ENCODE measurements at regions not wholly inside any gene's neighbourhood (a gene's known extent, or its start where the extent isn't known, plus 50 kb on each side); places are given as distances from the start of the nearest gene placed in this dataset.
A peak's percentile ranks its signal among the peaks of the same experiment; 100 is the strongest.

GRCh38 chr6:48057601-48058000 is 53.4 kb downstream of the PTCHD4 start:
- DNase-seq (ENCODE audit: low read depth in 2 of 2): no peak

- no peak for DNase-seq (ENCODE audit: low read depth in 2 of 2)
These were observed 62.4 kb downstream of the PTCHD4 start for GRCh38 chr6:48048451-48049146.

- no peak for DNase-seq (ENCODE audit: low read depth in 2 of 2)
These were observed 69.1 kb downstream of the PTCHD4 start for GRCh38 chr6:48041894-48042293.

GRCh38 chr6:48037946-48038345 is 73.1 kb downstream of the PTCHD4 start:
- no peak for DNase-seq (ENCODE audit: low read depth in 2 of 2)

GRCh38 chr6:48036316-48036715 is 74.7 kb downstream of the PTCHD4 start:
- no peak for DNase-seq (ENCODE audit: low read depth in 2 of 2)

- DNase-seq (ENCODE audit: low read depth in 2 of 2): peak; percentile 10 to 48
These were observed 78.8 kb downstream of the PTCHD4 start for GRCh38 chr6:48032151-48032550.

- DNase-seq (ENCODE audit: low read depth in 2 of 2): no peak
These were observed 79.3 kb downstream of the PTCHD4 start for GRCh38 chr6:48031711-48032110.

GRCh38 chr6:48027704-48028435 is 83.1 kb downstream of the PTCHD4 start:
- DNase-seq (ENCODE audit: low read depth in 2 of 2): no peak

GRCh38 chr6:48024956-48025355 is 86.0 kb downstream of the PTCHD4 start:
- no peak for DNase-seq (ENCODE audit: low read depth in 2 of 2)

- DNase-seq (ENCODE audit: low read depth in 2 of 2): no peak
These were observed 89.1 kb downstream of the PTCHD4 start for GRCh38 chr6:48021904-48022303.

- DNase-seq (ENCODE audit: low read depth in 2 of 2): no peak
These were observed 94.8 kb downstream of the PTCHD4 start for GRCh38 chr6:48016020-48016755.

- DNase-seq (ENCODE audit: low read depth in 2 of 2): no peak
These were observed 118.2 kb downstream of the PTCHD4 start for GRCh38 chr6:47992809-47993208.

GRCh38 chr6:47983491-47983890 is 127.5 kb downstream of the PTCHD4 start:
- DNase-seq (ENCODE audit: low read depth in 2 of 2): no peak

- no peak for DNase-seq (ENCODE audit: low read depth in 2 of 2)
These were observed 133.7 kb downstream of the PTCHD4 start for GRCh38 chr6:47977314-47977713.

- DNase-seq (ENCODE audit: low read depth in 2 of 2): no peak
These were observed 136.9 kb downstream of the PTCHD4 start for GRCh38 chr6:47974106-47974505.

GRCh38 chr6:47970826-47971225 is 140.2 kb downstream of the PTCHD4 start:
- no peak for DNase-seq (ENCODE audit: low read depth in 2 of 2)

GRCh38 chr6:47967843-47968242 is 143.2 kb downstream of the PTCHD4 start:
- DNase-seq (ENCODE audit: low read depth in 2 of 2): no peak

- no peak for DNase-seq (ENCODE audit: low read depth in 2 of 2)
These were observed 146.0 kb downstream of the PTCHD4 start for GRCh38 chr6:47964969-47965368.

- no peak for DNase-seq (ENCODE audit: low read depth in 2 of 2)
These were observed 158.4 kb downstream of the PTCHD4 start for GRCh38 chr6:47952640-47953039.

GRCh38 chr6:47944846-47945245 is 163.0 kb downstream of the OPN5 start:
- DNase-seq (ENCODE audit: low read depth in 2 of 2): no peak

- DNase-seq (ENCODE audit: low read depth in 2 of 2): no peak
These were observed 156.6 kb downstream of the OPN5 start for GRCh38 chr6:47938405-47938804.

GRCh38 chr6:47936820-47937219 is 155.0 kb downstream of the OPN5 start:
- no peak for DNase-seq (ENCODE audit: low read depth in 2 of 2)

GRCh38 chr6:47934023-47934422 is 152.2 kb downstream of the OPN5 start:
- DNase-seq (ENCODE audit: low read depth in 2 of 2): peak in 1 of 2 donors; percentile 9

Measured in lung microvascular endothelial cell (primary cell).